A549 (cell line): ENCODE measurements at regions not wholly inside any gene's neighbourhood (a gene's known extent, or its start where the extent isn't known, plus 50 kb on each side); places are given as distances from the start of the nearest gene placed in this dataset.

Source experiments
- ATAC-seq, 2 experiments: fragments of 200-7000 bp in 1 of 2; fragments of >200 bp in 1 of 2; cut with Nextera tagmentation in 1 of 2; cut with Tn5 transposase in 1 of 2; 3 replicates each; pipeline versions ENCODE4 v1.8.0 to v1.9.1; 2018 to 2020; ENCODE audit warnings: mild to moderate bottlenecking in 1 of 2, moderate library complexity in 1 of 2
- CTCF ChIA-PET: fragments of 300-600 bp; sonication (Branson Sonifier 250); formaldehyde crosslinking; extraction: SDS; loops from one replicate; lab custom pipeline; 2021; ENCODE audit warnings: antibody characterized with exemption, inconsistent platforms; lab: Yijun Ruan, JAX
- POLR2A ChIA-PET: fragments of 350-600 bp; formaldehyde crosslinking; extraction: SDS; loops from one replicate; lab custom pipeline; 2021; ENCODE audit warnings: antibody characterized with exemption, inconsistent platforms; lab: Yijun Ruan, JAX
- DNase-seq, 2 experiments: peaks; one replicate each; pipeline versions ENCODE4 v3.0.0 to v3.0.0-alpha.2; 2011 to 2016; ENCODE audit warnings: low read depth in 1 of 2, low spot score in 1 of 2
- FAIRE-seq: peaks from 2 replicates; lab custom pipeline; 2011; peaks lifted over from hg19 to GRCh38; lab: Jason Lieb, UNC
- H3K27ac ChIP-seq, 2 experiments: fragments of >200 bp; sonication (Bioruptor Twin); formaldehyde crosslinking; 3 replicates each; pipeline ENCODE4 v1.5.1; 2016 to 2017
- H3K4me1 ChIP-seq: fragments of >200 bp; sonication (Bioruptor Twin); formaldehyde crosslinking; 3 replicates; pipeline ENCODE4 v1.6.1; 2016
- H3K4me2 ChIP-seq: fragments of >200 bp; sonication (Bioruptor Twin); formaldehyde crosslinking; 3 replicates; pipeline ENCODE4 v1.6.1; 2016
- H3K4me3 ChIP-seq: fragments of >200 bp; sonication (Bioruptor Twin); formaldehyde crosslinking; 3 replicates; pipeline ENCODE4 v1.5.1; 2016
- H3K9me3 ChIP-seq: fragments of >200 bp; sonication (Bioruptor Twin); formaldehyde crosslinking; 3 replicates; pipeline ENCODE4 v1.6.1; 2016
- BCL3 ChIP-seq: fragments of >200 bp; sonication (Bioruptor Twin); formaldehyde crosslinking; IDR thresholded peaks from 3 replicates; pipeline ENCODE4 v1.6.1; 2016
- BHLHE40 ChIP-seq: IDR thresholded peaks from 2 replicates; pipeline ENCODE4 v1.6.1; 2012; ENCODE audit warnings: low read depth, low read length, inconsistent platforms
- CBX2 ChIP-seq: fragments of 200-600 bp; sonication (generic); IDR thresholded peaks from 2 replicates; pipeline ENCODE4 v1.6.1; 2016; ENCODE audit warnings: low read depth, mild to moderate bottlenecking, borderline replicate concordance
- CBX8 ChIP-seq: fragments of 200-600 bp; sonication (generic); IDR thresholded peaks from 2 replicates; pipeline ENCODE4 v1.6.1; 2016
- CTCF ChIP-seq: fragments of >200 bp; sonication (Bioruptor Twin); formaldehyde crosslinking; IDR thresholded peaks from 3 replicates; pipeline ENCODE4 v1.5.1; 2016
- EHF ChIP-seq: fragments of 250-450 bp; sonication (Bioruptor Pico); IDR thresholded peaks from 2 replicates; pipeline ENCODE4 v1.5.0; 2020; ENCODE audit warnings: mild to moderate bottlenecking
- EHMT2 ChIP-seq: fragments of 200-600 bp; sonication (generic); IDR thresholded peaks from 2 replicates; pipeline ENCODE4 v1.6.1; 2016; ENCODE audit warnings: antibody characterized with exemption, low read depth, mild to moderate bottlenecking, moderate library complexity
- ELK1 ChIP-seq: fragments of 150-350 bp; IDR thresholded peaks from 2 replicates; pipeline ENCODE4 v1.6.1; 2014; ENCODE audit warnings: low read depth, mild to moderate bottlenecking, low read length
- EP300 ChIP-seq, 2 experiments: fragments of >200 bp; sonication (Bioruptor Twin); formaldehyde crosslinking; IDR thresholded peaks; 2 replicates in 1 of 2; 3 replicates in 1 of 2; pipeline ENCODE4 v1.6.1; 2016 to 2017
- ESRRA ChIP-seq: fragments of 150-350 bp; IDR thresholded peaks from 2 replicates; pipeline ENCODE4 v1.6.1; 2014; ENCODE audit warnings: mild to moderate bottlenecking, low read length, borderline replicate concordance
- FOXS1 ChIP-seq: fragments of 250-450 bp; sonication (Bioruptor Pico); IDR thresholded peaks from 2 replicates; pipeline ENCODE4 v1.5.0; 2020; ENCODE audit warnings: mild to moderate bottlenecking, moderate library complexity
- GATA3 ChIP-seq: IDR thresholded peaks from 2 replicates; pipeline ENCODE4 v1.6.1; 2012; ENCODE audit warnings: borderline replicate concordance
- HDAC2 ChIP-seq: fragments of 200-600 bp; sonication (generic); IDR thresholded peaks from 2 replicates; pipeline ENCODE4 v1.6.1; 2016
- HEYL ChIP-seq: fragments of 250-450 bp; sonication (Bioruptor Pico); IDR thresholded peaks from 2 replicates; pipeline ENCODE4 v1.8.0; 2021; ENCODE audit warnings: mild to moderate bottlenecking, moderate library complexity
- HOXA7 ChIP-seq: fragments of 250-450 bp; sonication (Bioruptor Pico); IDR thresholded peaks from 2 replicates; pipeline ENCODE4 v1.5.0; 2020; ENCODE audit warnings: mild to moderate bottlenecking, moderate library complexity
- HOXB13 ChIP-seq: fragments of 250-450 bp; sonication (Bioruptor Pico); IDR thresholded peaks from 2 replicates; pipeline ENCODE4 v1.5.0; 2020; ENCODE audit warnings: low read depth, mild to moderate bottlenecking, moderate library complexity
- KDM1A ChIP-seq: fragments of 200-600 bp; sonication (generic); IDR thresholded peaks from 2 replicates; pipeline ENCODE4 v1.6.1; 2016; ENCODE audit warnings: low read depth, mild to moderate bottlenecking
- MAFK ChIP-seq: fragments of 450-650 bp; IDR thresholded peaks from 2 replicates; pipeline ENCODE4 v1.6.1; 2014; ENCODE audit not compliant: partially characterized antibody
- MAX ChIP-seq: IDR thresholded peaks from 2 replicates; pipeline ENCODE4 v1.6.1; 2012
- MAZ ChIP-seq: fragments of 150-350 bp; IDR thresholded peaks from 2 replicates; pipeline ENCODE4 v1.6.1; 2014; ENCODE audit warnings: antibody characterized with exemption, low read depth, low read length, borderline replicate concordance
- MYC ChIP-seq: IDR thresholded peaks from 2 replicates; pipeline ENCODE4 v1.6.1; 2012; ENCODE audit warnings: mild to moderate bottlenecking, inconsistent platforms, low read length, improper control_type of control experiment, borderline replicate concordance
- NR3C1 ChIP-seq: fragments of >200 bp; sonication (Bioruptor Twin); formaldehyde crosslinking; IDR thresholded peaks from 3 replicates; pipeline ENCODE4 v1.6.1; 2017
- PBX3 ChIP-seq: IDR thresholded peaks from 2 replicates; pipeline ENCODE4 v1.6.1; 2012
- SMC3 ChIP-seq: fragments of >200 bp; sonication (Bioruptor Twin); formaldehyde crosslinking; IDR thresholded peaks from 3 replicates; pipeline ENCODE4 v1.6.1; 2018; ENCODE audit warnings: inconsistent platforms
- ZC3H11A ChIP-seq: fragments of 450-650 bp; IDR thresholded peaks from 2 replicates; pipeline ENCODE4 v1.6.1; 2014; ENCODE audit warnings: antibody characterized with exemption, mild to moderate bottlenecking
- ZSCAN20 ChIP-seq: fragments of 250-450 bp; sonication (Bioruptor Pico); IDR thresholded peaks from 2 replicates; pipeline ENCODE4 v1.8.0; 2022; ENCODE audit warnings: mild to moderate bottlenecking, moderate library complexity
- WGBS: methylation state at CpG from one replicate; pipeline ENCODE4 v1.1.6; 2017; ENCODE audit errors: missing lambda C conversion rate; 5-methylcytosine and 5-hydroxymethylcytosine counted together

GRCh38 chrX:42869011-42869410 lies 91.0 kb upstream of the PPP1R2C start:
- no peak for TF ChIP-seq SMC3
- no peak for TF ChIP-seq CTCF
- no peak for TF ChIP-seq HOXA7 (CRISPR knock-in tag)
- no peak for TF ChIP-seq MYC
- TF ChIP-seq GATA3, result no peak
- no peak for TF ChIP-seq HDAC2
- TF ChIP-seq ELK1, result no peak
- TF ChIP-seq EHMT2, result no peak
- TF ChIP-seq BHLHE40, result no peak
- no peak for TF ChIP-seq ZSCAN20 (CRISPR knock-in tag)
- TF ChIP-seq EHF (CRISPR knock-in tag), result no peak
- TF ChIP-seq CBX8, result no peak
- no peak for TF ChIP-seq EP300 (IDR thresholded peaks at IDR 0.05)

GRCh38 chrX:42869659-42870476 lies 91.9 kb upstream of the PPP1R2C start:
- Histone ChIP-seq H3K27ac (no peak overlapping the region), H3K9me3 (no peaks in the 10 kb centered on the region), H3K4me3 (no peak overlapping the region), H3K4me1 (no peaks in the 10 kb centered on the region), H3K4me2 (no peak overlapping the region)
- ATAC-seq (no peak), DNase-seq (no peak), FAIRE-seq (no peak)
- CTCF ChIA-PET, result no interaction called here
- POLR2A ChIA-PET, result no interaction called here
- WGBS, result 0% methylated on average over 4 of the region's 4 CpGs
- no peak for TF ChIP-seq KDM1A
- TF ChIP-seq HOXB13 (CRISPR knock-in tag), result no peak
- no peak for TF ChIP-seq ZC3H11A
- TF ChIP-seq NR3C1, result no peak
- no peak for TF ChIP-seq PBX3
- TF ChIP-seq CBX2, result no peak

More at GRCh38 chrX:42869011-42869410, 91.0 kb upstream of the PPP1R2C start:
- Histone ChIP-seq H3K4me1 (no peaks in the 10 kb centered on the region), H3K27ac (no peak overlapping the region), H3K4me3 (no peak overlapping the region), H3K9me3 (no peaks in the 10 kb centered on the region), H3K4me2 (no peak overlapping the region)
- ATAC-seq, result no peak
- no peak for DNase-seq
- no peak for FAIRE-seq
- POLR2A ChIA-PET, result no interaction called here
- 10% methylated on average over 3 of the region's 3 CpGs for WGBS
- CTCF ChIA-PET, result no interaction called here

- DNase-seq, result no peak
- no peak overlapping the region for H3K27ac ChIP-seq
- no peak for FAIRE-seq
- no peaks in the 10 kb centered on the region for H3K9me3 ChIP-seq
- ChIA-PET CTCF (no interaction called here), POLR2A (no interaction called here)
- H3K4me1 ChIP-seq, result no peaks in the 10 kb centered on the region
- no peak overlapping the region for H3K4me3 ChIP-seq
- no peak for ATAC-seq
- no peak overlapping the region for H3K4me2 ChIP-seq
- TF ChIP-seq FOXS1 (CRISPR knock-in tag), result no peak
- no peak for TF ChIP-seq ESRRA
- TF ChIP-seq MAFK, result peak; percentile 24
- no peak for TF ChIP-seq MAX
- TF ChIP-seq BCL3, result no peak
- TF ChIP-seq HEYL (CRISPR knock-in tag), result no peak
- TF ChIP-seq ZSCAN20 (CRISPR knock-in tag), result no peak
- TF ChIP-seq MAZ, result no peak
Observed at GRCh38 chrX:42886519-42886918, 108.6 kb upstream of the PPP1R2C start.
